Gastrocnemius medialis (tissue), 4 donors: ENCODE measurements at regions not wholly inside any gene's neighbourhood (a gene's known extent, or its start where the extent isn't known, plus 50 kb on each side); places are given as distances from the start of the nearest gene placed in this dataset.

ENCODE experiments used
- ATAC-seq, 2 donors: fragments of 150-250 bp; one replicate each; pipeline ENCODE4 v1.9.1; 2016
- DNase-seq, 2 donors: peaks; one replicate each; pipeline ENCODE4 v3.0.0-alpha.2; 2019
- H3K27ac ChIP-seq, 4 donors: fragments of 200-600 bp; sonication (generic); 1 replicate in 1 of 4; 2 replicates in 3 of 4; pipeline ENCODE4 v1.5.1; 2016 to 2018; ENCODE audit warnings: mild to moderate bottlenecking in 2 of 4, moderate library complexity in 1 of 4
- H3K27me3 ChIP-seq, 3 donors: fragments of 200-600 bp; sonication (generic) in 2 of 3; 1 replicate in 1 of 3; 2 replicates in 2 of 3; pipeline versions ENCODE4 v1.5.1 to v1.6.0; 2016 to 2019; ENCODE audit warnings: mild to moderate bottlenecking in 1 of 3, moderate library complexity in 1 of 3
- H3K36me3 ChIP-seq, 2 donors: fragments of 200-600 bp; sonication (generic) in 1 of 2; one replicate each; pipeline ENCODE4 v1.5.1; 2017 to 2018
- H3K4me1 ChIP-seq, 2 donors: fragments of 200-600 bp; sonication (generic) in 1 of 2; one replicate each; pipeline ENCODE4 v1.5.1; 2016 to 2017; ENCODE audit warnings: mild to moderate bottlenecking in 2 of 2
- H3K4me3 ChIP-seq, 4 donors: fragments of 200-600 bp; sonication (generic) in 3 of 4; 1 replicate in 1 of 4; 2 replicates in 3 of 4; pipeline ENCODE4 v1.5.1; 2016 to 2019; ENCODE audit warnings: mild to moderate bottlenecking in 2 of 4
- H3K9me3 ChIP-seq, 3 donors: fragments of 200-600 bp; sonication (generic) in 2 of 3; 1 replicate in 1 of 3; 2 replicates in 2 of 3; pipeline ENCODE4 v1.5.1; 2016 to 2019
- POLR2A ChIP-seq, 2 donors: fragments of 450-650 bp; IDR thresholded peaks; one replicate each; pipeline ENCODE4 v1.6.1; 2017; ENCODE audit warnings: antibody characterized with exemption in 2 of 2, mild to moderate bottlenecking in 2 of 2, moderate library complexity in 2 of 2
- in situ Hi-C, 4 donors: fragments of 200-750 bp; cut with MboI; loops; one replicate each; pipeline versions ENCODE4 v1.15.0 to v1.8.0; 2017; ENCODE audit warnings: low sequenced_read_pairs in 4 of 4
- intact Hi-C: fragments of 100-400 bp; cut with DNase I; formaldehyde crosslinking; loops from one replicate; pipeline ENCODE4 v1.15.1; 2023; ENCODE audit warnings: low total_unique reads
- TF ChIP-seq, protein P1 (sequence below), 5 experiments: fragments of 450-650 bp in 3 of 5; fragments of 200-600 bp in 2 of 5; sonication (generic) in 2 of 5; IDR thresholded peaks in 4 of 5; conservative IDR thresholded peaks in 1 of 5; 1 replicate in 4 of 5; 2 replicates in 1 of 5; pipeline ENCODE4 v1.5.1; 2016 to 2019; ENCODE audit warnings: antibody characterized with exemption in 5 of 5, mild to moderate bottlenecking in 3 of 5, moderate library complexity in 3 of 5

DNA sequence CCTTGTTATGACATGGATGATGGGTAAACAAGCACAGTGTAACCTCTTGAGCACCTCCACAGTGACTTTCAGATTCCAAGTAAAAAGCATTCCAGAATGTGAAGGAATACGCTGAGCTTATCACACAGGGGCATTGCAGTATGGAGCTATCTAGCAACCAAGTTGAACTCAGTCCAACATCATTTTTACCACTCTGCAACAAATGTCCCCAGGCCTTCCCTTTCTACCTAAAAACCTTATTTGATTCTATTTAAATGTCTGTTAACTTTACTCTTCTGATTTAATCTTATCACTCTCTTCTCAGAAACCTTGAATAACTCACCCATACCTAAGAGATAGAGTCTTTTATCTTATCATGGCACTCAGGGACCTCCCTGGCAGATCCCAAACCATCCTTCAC is 195.8 kb upstream of the CDYL start:
- in situ Hi-C loops, result no loop called here
- H3K4me3 ChIP-seq, result no peak overlapping the region
- no peaks in the 10 kb centered on the region for H3K27me3 ChIP-seq
- H3K36me3 ChIP-seq, result no peaks in the 10 kb centered on the region
- TF ChIP-seq, protein P1, sequence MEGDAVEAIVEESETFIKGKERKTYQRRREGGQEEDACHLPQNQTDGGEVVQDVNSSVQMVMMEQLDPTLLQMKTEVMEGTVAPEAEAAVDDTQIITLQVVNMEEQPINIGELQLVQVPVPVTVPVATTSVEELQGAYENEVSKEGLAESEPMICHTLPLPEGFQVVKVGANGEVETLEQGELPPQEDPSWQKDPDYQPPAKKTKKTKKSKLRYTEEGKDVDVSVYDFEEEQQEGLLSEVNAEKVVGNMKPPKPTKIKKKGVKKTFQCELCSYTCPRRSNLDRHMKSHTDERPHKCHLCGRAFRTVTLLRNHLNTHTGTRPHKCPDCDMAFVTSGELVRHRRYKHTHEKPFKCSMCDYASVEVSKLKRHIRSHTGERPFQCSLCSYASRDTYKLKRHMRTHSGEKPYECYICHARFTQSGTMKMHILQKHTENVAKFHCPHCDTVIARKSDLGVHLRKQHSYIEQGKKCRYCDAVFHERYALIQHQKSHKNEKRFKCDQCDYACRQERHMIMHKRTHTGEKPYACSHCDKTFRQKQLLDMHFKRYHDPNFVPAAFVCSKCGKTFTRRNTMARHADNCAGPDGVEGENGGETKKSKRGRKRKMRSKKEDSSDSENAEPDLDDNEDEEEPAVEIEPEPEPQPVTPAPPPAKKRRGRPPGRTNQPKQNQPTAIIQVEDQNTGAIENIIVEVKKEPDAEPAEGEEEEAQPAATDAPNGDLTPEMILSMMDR (IDR thresholded peaks at IDR 0.05 in 4 of 5, conservative IDR thresholded peaks at IDR 0.05 in 1 of 5), result no peak
- TF ChIP-seq POLR2A (IDR thresholded peaks at IDR 0.05), result no peak
- intact Hi-C loops, result no loop called here
- H3K9me3 ChIP-seq, result no peaks in the 10 kb centered on the region
- DNase-seq (no peak), ATAC-seq (no peak)
- no peaks in the 10 kb centered on the region for H3K4me1 ChIP-seq
- no peak overlapping the region for H3K27ac ChIP-seq

DNA sequence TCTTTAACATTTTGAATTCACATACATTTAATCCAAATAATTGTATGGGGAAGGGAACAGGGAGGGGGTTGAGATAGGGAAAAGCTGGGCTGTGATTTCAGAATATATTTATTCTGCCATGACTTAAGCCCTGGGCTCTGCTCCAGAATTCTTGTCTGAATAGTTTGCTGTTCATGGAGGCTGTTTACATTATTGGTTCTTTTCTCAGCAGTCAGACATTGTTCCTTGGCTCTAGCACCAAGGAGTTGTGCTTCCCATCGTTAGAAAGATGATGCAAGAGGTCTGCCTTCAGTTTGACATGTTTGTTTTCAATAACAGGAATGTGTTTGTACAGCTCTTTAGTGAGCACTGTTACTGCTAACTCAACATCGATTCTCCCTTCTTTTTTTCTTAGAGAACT is 198.8 kb upstream of the CDYL start:
- no peaks in the 10 kb centered on the region for H3K36me3 ChIP-seq
- intact Hi-C loops (no loop called here), in situ Hi-C loops (no loop called here)
- DNase-seq, result no peak
- no peaks in the 10 kb centered on the region for H3K4me1 ChIP-seq
- TF ChIP-seq, protein P1 (IDR thresholded peaks at IDR 0.05 in 4 of 5, conservative IDR thresholded peaks at IDR 0.05 in 1 of 5), result no peak
- no peak for TF ChIP-seq POLR2A (IDR thresholded peaks at IDR 0.05)
- no peaks in the 10 kb centered on the region for H3K9me3 ChIP-seq
- H3K27ac ChIP-seq, result no peak overlapping the region
- ATAC-seq, result peak in 1 of 2 donors; percentile 36
- H3K27me3 ChIP-seq, result no peaks in the 10 kb centered on the region
- H3K4me3 ChIP-seq, result no peak overlapping the region

DNA sequence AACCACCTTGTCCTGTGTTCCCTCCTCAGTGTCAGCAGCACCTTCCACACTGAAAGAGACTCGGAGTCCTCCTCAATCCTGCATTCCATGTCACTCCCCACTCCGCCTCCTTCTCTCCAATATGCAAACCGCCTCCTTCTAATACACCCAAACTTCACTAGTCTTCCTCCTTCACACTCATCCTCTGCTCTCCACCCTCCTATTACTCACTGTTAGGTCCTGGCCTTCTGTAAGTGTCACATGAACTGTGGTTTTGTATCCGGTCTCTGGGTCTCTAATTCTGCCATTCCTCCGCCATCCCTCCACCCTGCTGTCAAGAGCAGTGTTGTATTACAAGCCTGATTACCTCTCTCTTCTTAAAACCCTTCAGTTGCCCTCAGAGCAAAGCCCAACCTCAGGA is 200.5 kb upstream of the CDYL start:
- Histone ChIP-seq H3K4me3 (no peak overlapping the region), H3K36me3 (no peaks in the 10 kb centered on the region), H3K27ac (no peak overlapping the region), H3K4me1 (no peaks in the 10 kb centered on the region), H3K27me3 (no peaks in the 10 kb centered on the region), H3K9me3 (peaks cover 0 to 3% (median 0%) of the 10 kb centered on the region in 3 donors)
- ATAC-seq (no peak), DNase-seq (no peak)
- no peak for TF ChIP-seq POLR2A (IDR thresholded peaks at IDR 0.05)
- TF ChIP-seq, protein P1 (IDR thresholded peaks at IDR 0.05 in 4 of 5, conservative IDR thresholded peaks at IDR 0.05 in 1 of 5), result no peak
- intact Hi-C loops, result no loop called here
- in situ Hi-C loops, result no loop called here

DNA sequence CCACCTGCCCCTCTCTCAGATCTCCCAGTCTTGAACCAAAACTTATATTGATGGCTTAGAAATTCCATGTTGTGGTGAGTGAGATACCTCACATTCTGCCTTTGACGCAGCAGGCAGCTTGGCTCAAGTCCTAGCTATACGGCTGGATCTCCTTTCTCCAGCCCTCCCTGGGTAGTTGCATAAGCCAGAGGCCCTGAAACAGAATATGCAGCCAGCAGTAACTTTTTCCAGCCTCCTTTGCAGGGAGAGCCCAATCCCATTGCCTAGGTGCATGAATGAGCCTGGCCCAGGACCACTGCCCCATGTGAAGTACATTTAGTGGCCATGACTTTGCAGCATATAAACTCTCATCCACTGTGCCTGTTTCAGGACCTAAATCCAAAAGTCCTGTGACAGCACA is 202.2 kb upstream of the CDYL start:
- Histone ChIP-seq H3K9me3 (peaks cover 0 to 13% (median 0%) of the 10 kb centered on the region in 3 donors), H3K27me3 (no peaks in the 10 kb centered on the region), H3K4me1 (no peaks in the 10 kb centered on the region), H3K4me3 (no peak overlapping the region), H3K27ac (no peak overlapping the region), H3K36me3 (no peaks in the 10 kb centered on the region)
- DNase-seq (no peak), ATAC-seq (no peak)
- in situ Hi-C loops, result no loop called here
- intact Hi-C loops, result no loop called here
- TF ChIP-seq, protein P1 (IDR thresholded peaks at IDR 0.05 in 4 of 5, conservative IDR thresholded peaks at IDR 0.05 in 1 of 5), result no peak
- TF ChIP-seq POLR2A (IDR thresholded peaks at IDR 0.05), result no peak

DNA sequence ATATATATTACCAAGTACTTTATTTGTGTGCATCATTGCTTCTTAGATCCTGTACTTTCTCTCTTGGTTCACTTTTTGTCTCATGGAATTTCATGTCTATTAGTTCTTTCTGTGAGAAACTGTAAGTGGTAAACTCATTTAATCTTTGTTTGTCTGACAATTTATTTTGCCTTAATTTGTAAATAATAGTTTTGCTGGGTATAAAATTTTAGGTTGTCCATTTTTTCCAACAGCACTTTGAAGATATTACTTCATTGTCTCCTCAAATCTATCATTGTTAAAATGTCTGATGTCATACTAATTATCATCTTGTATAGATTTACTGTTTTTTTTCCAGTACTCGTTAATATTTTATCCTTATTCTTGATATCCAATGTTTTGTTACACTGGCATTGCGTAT is 205.2 kb upstream of the CDYL start:
- TF ChIP-seq, protein P1 (IDR thresholded peaks at IDR 0.05 in 4 of 5, conservative IDR thresholded peaks at IDR 0.05 in 1 of 5), result no peak
- TF ChIP-seq POLR2A (IDR thresholded peaks at IDR 0.05), result no peak
- no peak for ATAC-seq

More for the DNA sequence above, 205.2 kb upstream of the CDYL start:
- no peaks in the 10 kb centered on the region for H3K4me1 ChIP-seq
- no peak overlapping the region for H3K4me3 ChIP-seq
- DNase-seq, result no peak
- in situ Hi-C loops (no loop called here), intact Hi-C loops (no loop called here)
- no peaks in the 10 kb centered on the region for H3K27me3 ChIP-seq
- H3K9me3 ChIP-seq, result peaks cover 0 to 13% (median 0%) of the 10 kb centered on the region in 3 donors
- H3K27ac ChIP-seq, result no peak overlapping the region
- H3K36me3 ChIP-seq, result no peaks in the 10 kb centered on the region
